ENCODE measurements at regions not wholly inside any gene's neighbourhood (a gene's known extent, or its start where the extent isn't known, plus 50 kb on each side); places are given as distances from the start of the nearest gene placed in this dataset.
"Not testable (repeated sequence)": the region's sequence is repeated elsewhere in the genome, so short reads cannot be mapped to it uniquely, and the experiment has no call there.

DNA sequence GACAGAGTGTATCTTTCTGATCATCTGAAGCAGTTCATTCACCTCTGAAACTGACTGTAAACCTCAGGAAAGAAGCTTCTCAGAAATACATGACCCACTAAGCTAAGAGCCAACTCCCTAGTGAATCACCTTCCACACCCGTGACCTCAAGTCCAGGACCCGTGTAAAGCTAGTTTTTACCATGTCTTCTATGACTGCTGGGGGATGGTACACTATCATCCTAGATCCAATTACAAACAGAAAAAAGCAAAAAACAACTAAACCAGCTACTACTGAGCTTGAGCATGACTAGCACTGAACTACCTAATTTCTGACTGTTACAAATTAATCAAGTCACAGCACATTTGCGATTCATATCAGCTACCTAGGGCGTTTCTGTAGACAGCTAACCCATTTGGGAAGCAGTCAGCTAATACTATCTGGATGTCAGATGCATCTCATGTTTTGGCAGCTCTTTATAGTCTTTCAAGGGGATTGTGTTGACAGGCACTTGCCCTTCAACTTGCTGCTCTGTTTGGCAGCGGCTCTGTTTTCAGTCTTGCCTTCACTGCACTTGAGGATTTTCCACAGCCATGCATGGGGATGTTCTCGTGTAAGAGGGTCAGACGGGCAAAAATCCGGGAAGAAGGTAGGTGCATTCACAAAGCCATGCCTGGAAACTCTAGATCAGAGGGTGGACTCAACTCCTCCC lies 350.3 kb downstream of the ANAPC1 start:
- not testable (repeated sequence) for TF ChIP-seq POLR2A, POLR2AphosphoS5 (IDR thresholded peaks at IDR 0.05)
- TF ChIP-seq, protein P1, sequence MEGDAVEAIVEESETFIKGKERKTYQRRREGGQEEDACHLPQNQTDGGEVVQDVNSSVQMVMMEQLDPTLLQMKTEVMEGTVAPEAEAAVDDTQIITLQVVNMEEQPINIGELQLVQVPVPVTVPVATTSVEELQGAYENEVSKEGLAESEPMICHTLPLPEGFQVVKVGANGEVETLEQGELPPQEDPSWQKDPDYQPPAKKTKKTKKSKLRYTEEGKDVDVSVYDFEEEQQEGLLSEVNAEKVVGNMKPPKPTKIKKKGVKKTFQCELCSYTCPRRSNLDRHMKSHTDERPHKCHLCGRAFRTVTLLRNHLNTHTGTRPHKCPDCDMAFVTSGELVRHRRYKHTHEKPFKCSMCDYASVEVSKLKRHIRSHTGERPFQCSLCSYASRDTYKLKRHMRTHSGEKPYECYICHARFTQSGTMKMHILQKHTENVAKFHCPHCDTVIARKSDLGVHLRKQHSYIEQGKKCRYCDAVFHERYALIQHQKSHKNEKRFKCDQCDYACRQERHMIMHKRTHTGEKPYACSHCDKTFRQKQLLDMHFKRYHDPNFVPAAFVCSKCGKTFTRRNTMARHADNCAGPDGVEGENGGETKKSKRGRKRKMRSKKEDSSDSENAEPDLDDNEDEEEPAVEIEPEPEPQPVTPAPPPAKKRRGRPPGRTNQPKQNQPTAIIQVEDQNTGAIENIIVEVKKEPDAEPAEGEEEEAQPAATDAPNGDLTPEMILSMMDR (IDR thresholded peaks at IDR 0.05) = not testable (repeated sequence)
